Stimulated activated CD4-positive, alpha-beta T cell treated with anti-CD3 and anti-CD28 coated beads, TNF-alpha, amount 100 ng/mL, for 4 hours (primary cell): ENCODE measurements at regions not wholly inside any gene's neighbourhood (a gene's known extent, or its start where the extent isn't known, plus 50 kb on each side); places are given as distances from the start of the nearest gene placed in this dataset.

ENCODE experiments used
- DNase-seq, 3 experiments: peaks; one replicate each; pipeline ENCODE4 v3.0.0-alpha.2; 2020; ENCODE audit warnings: low read depth in 3 of 3

GRCh38 chr13:105538346-105538745, 997.1 kb downstream of the EFNB2 start:
- no peak for DNase-seq

- DNase-seq: no peak
These were observed 998.3 kb downstream of the EFNB2 start for GRCh38 chr13:105537113-105537512.

GRCh38 chr13:105530468-105530867, 1005.0 kb downstream of the EFNB2 start:
- no peak for DNase-seq

GRCh38 chr13:105527127-105527526, 1008.3 kb downstream of the EFNB2 start:
- no peak for DNase-seq

GRCh38 chr13:105519771-105520170, 1015.7 kb downstream of the EFNB2 start:
- no peak for DNase-seq

GRCh38 chr13:105518086-105518485, 1017.4 kb downstream of the EFNB2 start:
- DNase-seq: no peak

- no peak for DNase-seq
These were observed 1021.1 kb downstream of the EFNB2 start for GRCh38 chr13:105514401-105514800.

GRCh38 chr13:105513448-105513847, 1022.0 kb downstream of the EFNB2 start:
- no peak for DNase-seq

GRCh38 chr13:105509981-105510762, 1025.3 kb downstream of the EFNB2 start:
- no peak for DNase-seq

GRCh38 chr13:105506463-105506862, 1029.0 kb downstream of the EFNB2 start:
- no peak for DNase-seq

GRCh38 chr13:105502193-105502592, 1033.3 kb downstream of the EFNB2 start:
- DNase-seq: no peak

GRCh38 chr13:105497597-105497996, 1037.9 kb downstream of the EFNB2 start:
- no peak for DNase-seq

GRCh38 chr13:105492216-105492615, 1043.2 kb downstream of the EFNB2 start:
- DNase-seq: no peak

GRCh38 chr13:105491345-105491744, 1044.1 kb downstream of the EFNB2 start:
- DNase-seq: no peak

- DNase-seq: no peak
These were observed 1050.4 kb downstream of the EFNB2 start for GRCh38 chr13:105485081-105485480.

GRCh38 chr13:105474983-105475610, 1060.4 kb downstream of the EFNB2 start:
- no peak for DNase-seq

GRCh38 chr13:105471673-105472072, 1063.8 kb downstream of the EFNB2 start:
- no peak for DNase-seq

- DNase-seq: no peak
These were observed 1069.1 kb downstream of the EFNB2 start for GRCh38 chr13:105466376-105466775.

- no peak for DNase-seq
These were observed 1069.7 kb downstream of the EFNB2 start, which contains the start of gene DAOA for GRCh38 chr13:105465745-105466144. TSS of gene DAOA (plus strand) at chr13:105466045.

- no peak for DNase-seq
These were observed 1070.2 kb downstream of the EFNB2 start for GRCh38 chr13:105465251-105465650.

- no peak for DNase-seq
These were observed 1071.2 kb downstream of the EFNB2 start for GRCh38 chr13:105464249-105464648.

- no peak for DNase-seq
These were observed 1072.4 kb downstream of the EFNB2 start for GRCh38 chr13:105463011-105463501.

- no peak for DNase-seq
These were observed 1073.4 kb downstream of the EFNB2 start for GRCh38 chr13:105462098-105462497.
